ENCODE measurements at regions not wholly inside any gene's neighbourhood (a gene's known extent, or its start where the extent isn't known, plus 50 kb on each side); places are given as distances from the start of the nearest gene placed in this dataset.

DNA sequence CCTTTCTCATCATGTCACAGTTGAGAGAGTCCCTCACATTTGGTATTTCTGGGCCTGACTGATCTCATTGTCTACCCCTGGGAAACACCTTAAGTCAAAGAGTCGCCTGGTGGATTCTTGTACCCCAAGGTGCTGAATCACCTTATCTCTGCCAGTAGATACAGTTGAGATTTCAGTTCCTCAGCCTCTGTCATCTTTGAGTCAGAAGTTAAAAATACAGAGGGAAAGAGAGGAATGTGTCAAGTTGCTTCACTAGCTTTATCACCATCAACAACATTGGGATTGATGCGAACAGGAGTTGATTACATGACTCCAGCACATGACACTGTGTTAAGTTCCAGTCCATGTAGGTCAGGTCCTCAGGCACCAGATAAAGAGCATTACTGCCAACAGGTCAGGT is 513.0 kb downstream of the NUF2 start:
- BruUV-seq (replicated peaks) = no TSS peak
- Histone ChIP-seq H3K27me3 (ENCODE audit: control insufficient read depth, insufficient read depth, low read length) (no peaks in the 10 kb centered on the region), H3K4me1 (ENCODE audit: control insufficient read depth, insufficient read depth, low read length) (no peaks in the 10 kb centered on the region), H3K4me3 (ENCODE audit: low read depth in 2 of 2, low read length in 2 of 2) (no peak overlapping the region), H3K36me3 (ENCODE audit: control insufficient read depth, insufficient read depth, low read length) (no peaks in the 10 kb centered on the region), H3K27ac (ENCODE audit: low read length) (no peak overlapping the region), H3K9me3 (ENCODE audit: control insufficient read depth, insufficient read depth, low read depth, low read length) (no peaks in the 10 kb centered on the region)
- DNase-seq (ENCODE audit: low read depth, low spot score) (no peak), ATAC-seq (no peak)
- in situ Hi-C loops (cut with HindIII; ENCODE audit: low pct_unique_long_range_greater_than_20kb, low sequenced_read_pairs) (no loop called here), intact Hi-C loops (cut with micrococcal nuclease; ENCODE audit: unreplicated experiment) (no loop called here)
- TF ChIP-seq, protein P1, sequence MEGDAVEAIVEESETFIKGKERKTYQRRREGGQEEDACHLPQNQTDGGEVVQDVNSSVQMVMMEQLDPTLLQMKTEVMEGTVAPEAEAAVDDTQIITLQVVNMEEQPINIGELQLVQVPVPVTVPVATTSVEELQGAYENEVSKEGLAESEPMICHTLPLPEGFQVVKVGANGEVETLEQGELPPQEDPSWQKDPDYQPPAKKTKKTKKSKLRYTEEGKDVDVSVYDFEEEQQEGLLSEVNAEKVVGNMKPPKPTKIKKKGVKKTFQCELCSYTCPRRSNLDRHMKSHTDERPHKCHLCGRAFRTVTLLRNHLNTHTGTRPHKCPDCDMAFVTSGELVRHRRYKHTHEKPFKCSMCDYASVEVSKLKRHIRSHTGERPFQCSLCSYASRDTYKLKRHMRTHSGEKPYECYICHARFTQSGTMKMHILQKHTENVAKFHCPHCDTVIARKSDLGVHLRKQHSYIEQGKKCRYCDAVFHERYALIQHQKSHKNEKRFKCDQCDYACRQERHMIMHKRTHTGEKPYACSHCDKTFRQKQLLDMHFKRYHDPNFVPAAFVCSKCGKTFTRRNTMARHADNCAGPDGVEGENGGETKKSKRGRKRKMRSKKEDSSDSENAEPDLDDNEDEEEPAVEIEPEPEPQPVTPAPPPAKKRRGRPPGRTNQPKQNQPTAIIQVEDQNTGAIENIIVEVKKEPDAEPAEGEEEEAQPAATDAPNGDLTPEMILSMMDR (IDR thresholded peaks at IDR 0.05) = no peak
- TF ChIP-seq TCF7L2 (IDR thresholded peaks at IDR 0.05; ENCODE audit: low read depth, low read length) (no peak), POLR2AphosphoS5 (IDR thresholded peaks at IDR 0.05; ENCODE audit: low read depth, low read length) (no peak), REST (IDR thresholded peaks at IDR 0.05; ENCODE audit: insufficient read depth in 1 of 2, low read depth in 2 of 2, low read length in 1 of 2) (no peak)
- CTCF ChIA-PET = no interaction called here
- POLR2A ChIA-PET = no interaction called here

DNA sequence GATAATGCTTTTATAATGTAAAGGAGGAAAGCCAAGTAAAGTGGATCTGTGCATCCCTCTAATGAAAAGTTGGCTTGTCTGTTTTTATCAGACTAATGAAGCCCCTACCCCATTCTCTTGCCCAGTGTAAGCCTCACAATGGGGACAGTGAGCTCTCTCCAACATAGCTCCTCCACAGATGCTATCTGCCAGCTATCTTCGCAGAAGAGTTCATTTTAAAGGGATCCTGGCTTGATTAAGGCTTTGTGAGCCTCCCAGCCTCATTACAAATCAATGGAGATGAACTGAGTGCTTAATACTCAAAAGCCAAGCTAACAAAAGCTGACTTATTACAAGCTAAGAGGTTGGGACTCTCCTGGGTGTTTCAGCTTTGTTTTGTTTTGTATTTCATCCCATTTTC is 514.7 kb downstream of the NUF2 start:
- intact Hi-C loops (cut with micrococcal nuclease; ENCODE audit: unreplicated experiment) (no loop called here), in situ Hi-C loops (cut with HindIII; ENCODE audit: low pct_unique_long_range_greater_than_20kb, low sequenced_read_pairs) (no loop called here)
- no TSS peak for BruUV-seq (replicated peaks)
- H3K27ac ChIP-seq (ENCODE audit: low read length) = no peak overlapping the region
- 0 out of 2 replicates have a peak, but pooled peaks cover 2% of the 10 kb centered on the region for H3K9me3 ChIP-seq (ENCODE audit: control insufficient read depth, insufficient read depth, low read depth, low read length)
- no peak overlapping the region for H3K4me3 ChIP-seq (ENCODE audit: low read depth in 2 of 2, low read length in 2 of 2)
- no peak for DNase-seq (ENCODE audit: low read depth, low spot score)
- CTCF ChIA-PET = no interaction called here
- TF ChIP-seq REST (IDR thresholded peaks at IDR 0.05; ENCODE audit: insufficient read depth in 1 of 2, low read depth in 2 of 2, low read length in 1 of 2) (no peak), TCF7L2 (IDR thresholded peaks at IDR 0.05; ENCODE audit: low read depth, low read length) (no peak), SIN3A (IDR thresholded peaks at IDR 0.05; ENCODE audit: borderline replicate concordance, insufficient read depth, low read depth, low read length) (no peak), POLR2AphosphoS5 (IDR thresholded peaks at IDR 0.05; ENCODE audit: low read depth, low read length) (no peak)
- TF ChIP-seq, protein P1 (IDR thresholded peaks at IDR 0.05) = no peak
- ATAC-seq = no peak
- H3K36me3 ChIP-seq (ENCODE audit: control insufficient read depth, insufficient read depth, low read length) = no peaks in the 10 kb centered on the region
- POLR2A ChIA-PET = no interaction called here
- no peaks in the 10 kb centered on the region for H3K27me3 ChIP-seq (ENCODE audit: control insufficient read depth, insufficient read depth, low read length)
- H3K4me1 ChIP-seq (ENCODE audit: control insufficient read depth, insufficient read depth, low read length) = no peaks in the 10 kb centered on the region
